HepG2 (cell line): ENCODE measurements at regions not wholly inside any gene's neighbourhood (a gene's known extent, or its start where the extent isn't known, plus 50 kb on each side); places are given as distances from the start of the nearest gene placed in this dataset.

ENCODE experiments used
- BCL6 ChIP-seq: IDR thresholded peaks from 2 replicates; pipeline ENCODE4 v1.6.1; 2016; ENCODE audit warnings: missing genetic modification reagents, missing compliant biosample characterization
- CTCF ChIP-seq: sonication (generic); formaldehyde crosslinking; IDR thresholded peaks from 2 replicates; pipeline ENCODE4 v1.5.0; 2020; ENCODE audit warnings: mild to moderate bottlenecking, missing genetic modification reagents, moderate library complexity
- GABPB1 ChIP-seq: IDR thresholded peaks from 2 replicates; pipeline ENCODE4 v1.6.1; 2016; ENCODE audit warnings: mild to moderate bottlenecking, missing genetic modification reagents, moderate library complexity, missing compliant biosample characterization
- ZSCAN31 ChIP-seq: sonication (generic); formaldehyde crosslinking; IDR thresholded peaks from 2 replicates; pipeline ENCODE4 v1.5.0; 2020; ENCODE audit warnings: low read depth, mild to moderate bottlenecking, missing genetic modification reagents

GRCh38 chr4:185998791-185999190 lies 70.2 kb upstream of the TLR3 start:
- TF ChIP-seq BCL6 (CRISPR knock-in tag) = no peak
- TF ChIP-seq ZSCAN31 (CRISPR knock-in tag) = no peak
- TF ChIP-seq CTCF (CRISPR knock-in tag) = no peak
- no peak for TF ChIP-seq GABPB1 (CRISPR knock-in tag)
